ENCODE measurements at regions not wholly inside any gene's neighbourhood (a gene's known extent, or its start where the extent isn't known, plus 50 kb on each side); places are given as distances from the start of the nearest gene placed in this dataset.

- TF ChIP-seq ZNF561 (CRISPR knock-in tag; conservative IDR thresholded peaks at IDR 0.05) (no peak), ZNF75A (CRISPR knock-in tag; IDR thresholded peaks at IDR 0.05) (no peak), SNIP1 (IDR thresholded peaks at IDR 0.05; ENCODE audit: low read depth) (no peak), SRSF9 (IDR thresholded peaks at IDR 0.05; ENCODE audit: borderline replicate concordance, low read depth, low read length) (no peak), ZNF408 (CRISPR knock-in tag; IDR thresholded peaks at IDR 0.05; ENCODE audit: low read depth) (no peak), ZNF444 (CRISPR knock-in tag; IDR thresholded peaks at IDR 0.05) (no peak), NBN (IDR thresholded peaks at IDR 0.05; ENCODE audit: low read depth) (no peak), LCOR (CRISPR knock-in tag; IDR thresholded peaks at IDR 0.05) (no peak), PREB (CRISPR knock-in tag; IDR thresholded peaks at IDR 0.05) (no peak), MAFG (tag; conservative IDR thresholded peaks at IDR 0.05) (peak; percentile 46), ZKSCAN1 (IDR thresholded peaks at IDR 0.05; ENCODE audit: low read depth, low read length) (no peak), DDX20 (tag; IDR thresholded peaks at IDR 0.05; ENCODE audit: low read depth) (no peak), C11orf30 (IDR thresholded peaks at IDR 0.05; ENCODE audit: low read depth) (peak; percentile 31; the same call in 1 of the 2 replicates), ILF3 (IDR thresholded peaks at IDR 0.05; ENCODE audit: borderline replicate concordance) (no peak), HNRNPUL1 (IDR thresholded peaks at IDR 0.05; ENCODE audit: low read length) (no peak), PATZ1 (CRISPR knock-in tag; IDR thresholded peaks at IDR 0.05; ENCODE audit: borderline replicate concordance) (no peak), ZNF316 (IDR thresholded peaks at IDR 0.05) (peak; percentile 48), NFE2L1 (tag; IDR thresholded peaks at IDR 0.05; ENCODE audit: borderline replicate concordance, low read depth) (no peak)
- Histone ChIP-seq H3K36me3 (ENCODE audit: control insufficient read depth, insufficient read depth, low read length) (no peaks in the 10 kb centered on the region), H3K27me3 (ENCODE audit: control insufficient read depth in 2 of 2, insufficient read depth in 2 of 2, low read length in 2 of 2) (no peaks in the 10 kb centered on the region), H2AFZ (ENCODE audit: low read depth, low read length) (no peak overlapping the region), H3K4me3 (no peak overlapping the region), H4K20me1 (replicated peaks; ENCODE audit: control insufficient read depth, insufficient read depth, low read length) (no peaks in the 10 kb centered on the region), H3K9ac (ENCODE audit: insufficient read depth in 1 of 2, low read depth in 2 of 2, low read length in 2 of 2) (no peak overlapping the region), H3K9me1 (ENCODE audit: control insufficient read depth, insufficient read depth, low read length) (no peaks in the 10 kb centered on the region), H3K9me3 (replicated peaks; ENCODE audit: control insufficient read depth, insufficient read depth, low read depth, low read length) (no peaks in the 10 kb centered on the region), H3K4me1 (replicated peaks in 1 of 2; ENCODE audit: control insufficient read depth in 2 of 2, insufficient read depth in 2 of 2, low read length in 2 of 2) (no peaks in the 10 kb centered on the region), H3K27ac (ENCODE audit: extremely low read depth, low read depth, low read length) (no peak overlapping the region), H3K4me2 (ENCODE audit: insufficient read depth, low read length) (no peak overlapping the region), H3K79me2 (ENCODE audit: control insufficient read depth, insufficient read depth, low read length) (no peaks in the 10 kb centered on the region)
- DNase-seq (ENCODE audit: extremely low read depth in 1 of 4, low spot score in 3 of 4) = no peak
- ChIA-PET CTCF (ENCODE audit: low intra/inter-chr PET ratio) (no interaction called here), POLR2A (no interaction called here)
- no peak for ATAC-seq
- intact Hi-C loops (cut with micrococcal nuclease) (no loop called here), in situ Hi-C loops (cut with MboI) (no loop called here)
- no TSS peak for BruUV-seq (replicated peaks)
- FAIRE-seq = no peak
- WGBS (ENCODE audit: insufficient coverage, low coverage, missing lambda C conversion rate) = 33% methylated on average over 2 of the region's 2 CpGs
Observed at GRCh38 chr17:15026088-15026487, 239.0 kb downstream of the PMP22 start.
